ENCODE measurements at regions not wholly inside any gene's neighbourhood (a gene's known extent, or its start where the extent isn't known, plus 50 kb on each side); places are given as distances from the start of the nearest gene placed in this dataset.
"Not testable (repeated sequence)": the region's sequence is repeated elsewhere in the genome, so short reads cannot be mapped to it uniquely, and the experiment has no call there.

GRCh38 chr2:120642646-120643045, 93.0 kb upstream of the GLI2 start:
- TF ChIP-seq CTCF (IDR thresholded peaks at IDR 0.05): no peak
- DNase-seq (ENCODE audit: low spot score): no peak
- Mint-ChIP-seq H3K27ac (ENCODE audit: unreplicated experiment) (no peak overlapping the region), H3K4me3 (ENCODE audit: unreplicated experiment) (no peak overlapping the region), H3K9me3 (ENCODE audit: low read depth) (peaks cover 2% of the 10 kb centered on the region), H3K27me3 (ENCODE audit: low read depth) (peaks cover 16% of the 10 kb centered on the region), H3K4me1 (ENCODE audit: low read depth) (peaks cover 2% of the 10 kb centered on the region), H3K36me3 (ENCODE audit: low read depth) (peaks cover 5% of the 10 kb centered on the region)

GRCh38 chr2:120646994-120647393, 88.7 kb upstream of the GLI2 start:
- H3K36me3 Mint-ChIP-seq (ENCODE audit: low read depth): peaks cover 12% of the 10 kb centered on the region
- H3K4me1 Mint-ChIP-seq (ENCODE audit: low read depth): peaks cover 3% of the 10 kb centered on the region
- H3K9me3 Mint-ChIP-seq (ENCODE audit: low read depth): peaks cover 30% of the 10 kb centered on the region
- no peak overlapping the region for H3K4me3 Mint-ChIP-seq (ENCODE audit: unreplicated experiment)
- no peak for DNase-seq (ENCODE audit: low spot score)
- H3K27ac Mint-ChIP-seq (ENCODE audit: unreplicated experiment): no peak overlapping the region
- TF ChIP-seq CTCF (IDR thresholded peaks at IDR 0.05): no peak
- H3K27me3 Mint-ChIP-seq (ENCODE audit: low read depth): peaks cover 2% of the 10 kb centered on the region

- Mint-ChIP-seq H3K36me3 (ENCODE audit: low read depth) (peaks cover 12% of the 10 kb centered on the region), H3K27me3 (ENCODE audit: low read depth) (peaks cover 2% of the 10 kb centered on the region), H3K4me1 (ENCODE audit: low read depth) (peaks cover 3% of the 10 kb centered on the region), H3K27ac (ENCODE audit: unreplicated experiment) (no peak overlapping the region), H3K9me3 (ENCODE audit: low read depth) (peaks cover 30% of the 10 kb centered on the region), H3K4me3 (ENCODE audit: unreplicated experiment) (no peak overlapping the region)
- no peak for TF ChIP-seq CTCF (IDR thresholded peaks at IDR 0.05)
- DNase-seq (ENCODE audit: low spot score): no peak
Measured at GRCh38 chr2:120647487-120647886, 88.2 kb upstream of the GLI2 start.

DNA sequence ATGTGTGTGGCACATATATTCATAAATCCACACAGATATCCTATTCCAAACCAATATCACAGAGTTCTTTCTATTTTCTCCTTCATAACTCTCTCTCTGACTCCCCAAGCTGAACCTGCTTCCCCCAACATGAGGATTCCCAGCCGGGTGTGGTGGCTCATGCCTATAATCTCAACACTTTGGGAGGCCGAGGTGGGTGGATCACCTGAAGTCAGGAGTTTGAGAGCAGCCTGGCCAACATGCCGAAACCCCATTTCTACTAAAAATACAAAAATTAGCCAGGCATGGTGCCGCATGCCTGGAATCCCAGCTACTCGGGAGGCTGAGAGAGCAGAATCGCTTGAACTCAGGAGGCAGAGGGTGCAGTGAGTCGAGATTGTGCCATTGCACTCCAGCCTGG, 86.3 kb upstream of the GLI2 start:
- not testable (repeated sequence) for H3K27ac Mint-ChIP-seq (ENCODE audit: unreplicated experiment); H3K27me3 Mint-ChIP-seq (ENCODE audit: low read depth); H3K4me3 Mint-ChIP-seq (ENCODE audit: unreplicated experiment); H3K4me1 Mint-ChIP-seq (ENCODE audit: low read depth); DNase-seq (ENCODE audit: low spot score)
- Mint-ChIP-seq H3K9me3 (ENCODE audit: low read depth) (peaks cover 42% of the 10 kb centered on the region), H3K36me3 (ENCODE audit: low read depth) (peaks cover 12% of the 10 kb centered on the region)

DNA sequence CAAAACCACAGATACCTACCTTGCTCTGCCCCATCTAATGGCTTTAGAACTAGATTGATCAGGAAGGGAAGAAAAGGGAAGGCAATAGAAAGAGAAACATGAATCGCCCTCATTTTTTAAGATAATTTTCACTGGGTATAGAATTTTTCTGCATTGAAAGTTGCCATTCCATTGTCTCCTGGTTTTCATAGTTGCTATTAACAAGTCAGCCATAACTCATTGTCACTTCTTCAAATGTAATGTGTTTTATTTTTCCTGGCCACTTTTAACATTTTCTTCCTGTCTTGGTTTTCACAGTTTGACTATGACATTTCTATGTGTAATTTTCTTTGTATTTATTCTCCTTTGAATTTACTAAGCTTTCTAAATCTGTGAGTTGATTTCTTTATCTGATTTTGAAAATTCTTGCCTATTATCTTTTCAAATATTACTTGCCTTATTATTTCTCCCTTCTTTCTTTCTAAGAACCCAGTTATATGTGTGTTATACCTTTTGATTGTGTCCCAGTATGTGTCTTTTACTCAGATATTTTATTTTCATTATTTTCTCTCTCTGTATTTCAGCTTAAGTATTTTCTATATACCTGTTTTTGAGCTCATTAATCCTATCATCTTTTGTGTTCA, 85.5 kb upstream of the GLI2 start:
- DNase-seq (ENCODE audit: low spot score): no peak
- H3K9me3 Mint-ChIP-seq (ENCODE audit: low read depth): peaks cover 42% of the 10 kb centered on the region

More for the DNA sequence above, 85.5 kb upstream of the GLI2 start:
- Mint-ChIP-seq H3K4me1 (ENCODE audit: low read depth) (peaks cover 3% of the 10 kb centered on the region), H3K4me3 (ENCODE audit: unreplicated experiment) (no peak overlapping the region), H3K27ac (ENCODE audit: unreplicated experiment) (no peak overlapping the region), H3K27me3 (ENCODE audit: low read depth) (peaks cover 2% of the 10 kb centered on the region), H3K36me3 (ENCODE audit: low read depth) (peaks cover 12% of the 10 kb centered on the region)
- TF ChIP-seq CTCF (IDR thresholded peaks at IDR 0.05): no peak
